ENCODE measurements at regions not wholly inside any gene's neighbourhood (a gene's known extent, or its start where the extent isn't known, plus 50 kb on each side); places are given as distances from the start of the nearest gene placed in this dataset.

DNA sequence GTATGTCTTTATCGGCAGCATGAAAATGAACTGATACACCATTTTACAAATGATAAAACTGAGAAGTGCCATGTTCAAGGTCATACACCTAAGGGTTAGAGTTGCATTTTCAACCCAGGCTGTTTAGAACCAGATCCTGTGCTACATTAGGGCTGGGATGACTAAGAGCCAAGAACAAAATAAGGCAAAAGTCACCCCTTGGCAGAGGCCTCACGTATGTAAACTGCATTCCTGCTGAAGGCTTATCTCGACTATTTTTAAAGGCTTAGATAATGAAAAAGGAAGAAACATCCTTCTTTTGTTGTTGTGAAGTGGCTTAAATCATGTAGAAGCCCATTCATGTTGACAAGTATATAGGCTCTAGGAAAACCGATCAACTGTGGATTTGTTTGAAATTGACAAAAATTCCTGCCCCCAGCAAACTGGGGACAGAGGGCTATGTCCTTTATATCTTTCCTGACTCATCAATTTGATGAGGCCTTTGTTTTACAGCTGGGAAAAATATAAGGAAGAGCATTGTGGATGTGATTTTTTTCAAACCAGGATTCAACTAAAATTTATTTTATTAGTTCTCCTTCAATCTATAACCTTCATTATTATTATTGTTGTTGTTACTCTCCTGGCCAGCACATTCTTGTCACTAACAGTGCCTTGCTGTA, 196.5 kb downstream of the SNX18 start:
- no peak overlapping the region for H3K9ac ChIP-seq (ENCODE audit: low read depth in 1 of 3, low read length in 3 of 3)
- H3K9me3 ChIP-seq (ENCODE audit: control insufficient read depth in 3 of 3, low read length in 3 of 3), result no peaks in the 10 kb centered on the region
- H3K36me3 ChIP-seq (ENCODE audit: control insufficient read depth in 3 of 3, insufficient read depth in 3 of 3, low read length in 3 of 3), result no peaks in the 10 kb centered on the region
- H3K27ac ChIP-seq (ENCODE audit: low read depth, low read length), result no peak overlapping the region
- no peak overlapping the region for H3K4me3 ChIP-seq (ENCODE audit: low read length in 3 of 3)
- no peaks in the 10 kb centered on the region for H3K27me3 ChIP-seq (ENCODE audit: control insufficient read depth in 3 of 3, insufficient read depth in 3 of 3, low read length in 3 of 3)
- H3K4me1 ChIP-seq (ENCODE audit: control insufficient read depth in 3 of 3, insufficient read depth in 3 of 3, low read length in 3 of 3), result no peaks in the 10 kb centered on the region

DNA sequence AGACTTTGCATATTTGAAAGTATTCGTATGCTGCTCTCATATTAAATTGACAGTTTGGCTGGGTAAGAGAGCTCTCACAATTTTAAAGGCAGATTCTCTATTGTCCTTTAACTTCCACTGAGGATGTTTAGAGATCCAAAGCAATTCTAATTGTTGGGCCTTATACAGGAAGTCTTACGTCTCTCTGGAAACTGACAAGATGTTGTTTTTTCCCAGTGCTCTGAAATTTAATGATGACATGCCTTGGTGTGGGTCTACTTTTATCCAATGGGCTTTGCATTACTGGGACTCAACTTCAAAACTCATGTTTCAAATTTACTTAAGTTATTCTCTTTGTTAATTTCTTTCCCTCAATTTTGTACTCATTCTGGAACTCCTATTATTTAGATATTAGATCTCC, 191.5 kb downstream of the SNX18 start:
- Histone ChIP-seq H3K9me3 (ENCODE audit: control insufficient read depth in 3 of 3, low read length in 3 of 3) (no peaks in the 10 kb centered on the region), H3K36me3 (ENCODE audit: control insufficient read depth in 3 of 3, insufficient read depth in 3 of 3, low read length in 3 of 3) (no peaks in the 10 kb centered on the region), H3K27ac (ENCODE audit: low read depth, low read length) (no peak overlapping the region), H3K4me3 (ENCODE audit: low read length in 3 of 3) (no peak overlapping the region), H3K4me1 (ENCODE audit: control insufficient read depth in 3 of 3, insufficient read depth in 3 of 3, low read length in 3 of 3) (no peaks in the 10 kb centered on the region), H3K9ac (ENCODE audit: low read depth in 1 of 3, low read length in 3 of 3) (no peak overlapping the region), H3K27me3 (ENCODE audit: control insufficient read depth in 3 of 3, insufficient read depth in 3 of 3, low read length in 3 of 3) (no peaks in the 10 kb centered on the region)

DNA sequence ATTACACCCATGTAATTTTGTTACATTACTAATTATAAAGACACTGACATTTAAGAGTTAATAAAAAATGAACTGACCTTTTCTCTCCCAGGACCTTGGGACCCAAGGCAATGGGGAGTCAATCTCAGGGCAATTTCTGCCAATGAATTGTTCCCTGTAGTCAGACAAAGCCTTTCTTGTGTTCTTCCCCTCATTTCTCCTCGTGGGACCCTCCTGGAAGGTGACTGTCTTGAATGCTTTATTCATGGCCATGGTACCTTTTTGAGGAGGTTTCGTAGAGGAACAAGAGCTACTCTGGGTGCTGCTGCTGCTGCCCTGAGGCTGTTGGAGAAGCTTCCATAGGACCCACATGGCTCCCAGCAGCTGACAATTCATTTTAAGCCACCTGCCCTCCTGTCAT, 190.3 kb downstream of the SNX18 start:
- no peak overlapping the region for H3K27ac ChIP-seq (ENCODE audit: low read depth, low read length)
- H3K4me3 ChIP-seq (ENCODE audit: low read length in 3 of 3), result no peak overlapping the region
- no peaks in the 10 kb centered on the region for H3K27me3 ChIP-seq (ENCODE audit: control insufficient read depth in 3 of 3, insufficient read depth in 3 of 3, low read length in 3 of 3)
- peaks cover 11 to 12% (median 12%) of the 10 kb centered on the region in 3 donors for H3K4me1 ChIP-seq (ENCODE audit: control insufficient read depth in 3 of 3, insufficient read depth in 3 of 3, low read length in 3 of 3)
- no peaks in the 10 kb centered on the region for H3K9me3 ChIP-seq (ENCODE audit: control insufficient read depth in 3 of 3, low read length in 3 of 3)
- H3K36me3 ChIP-seq (ENCODE audit: control insufficient read depth in 3 of 3, insufficient read depth in 3 of 3, low read length in 3 of 3), result no peaks in the 10 kb centered on the region
- no peak overlapping the region for H3K9ac ChIP-seq (ENCODE audit: low read depth in 1 of 3, low read length in 3 of 3)

DNA sequence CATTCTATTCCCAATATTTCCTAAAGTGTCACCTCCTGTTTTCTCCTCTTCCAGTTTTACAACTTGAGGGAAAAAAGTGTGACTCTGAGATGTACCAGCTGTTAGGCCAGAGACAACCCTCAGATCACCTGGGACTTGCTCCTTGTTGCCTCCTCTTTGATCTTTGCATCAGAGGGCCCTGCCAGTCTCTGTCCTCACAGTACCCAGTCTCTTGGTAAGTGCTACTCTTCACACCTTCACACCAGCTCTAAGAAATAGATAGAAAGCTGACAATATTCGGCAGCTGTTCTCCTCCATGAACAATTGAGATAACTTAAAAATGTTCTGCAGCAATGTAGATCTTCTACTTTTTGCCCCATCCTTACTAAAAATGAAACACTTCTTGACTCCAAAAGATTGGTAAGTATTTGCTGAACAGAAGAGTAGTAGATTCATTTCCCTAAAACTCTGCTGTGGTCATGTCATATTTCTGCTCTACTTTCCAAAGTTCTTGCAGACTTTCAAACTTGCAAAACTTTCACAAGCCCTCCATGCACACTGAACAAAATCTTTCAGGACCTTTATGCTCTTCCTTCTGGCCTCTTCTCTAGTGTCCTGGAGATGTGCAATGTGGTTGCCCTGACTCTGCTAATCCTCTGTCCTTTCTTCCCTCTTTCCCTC, 188.6 kb downstream of the SNX18 start:
- peaks cover 17 to 23% (median 17%) of the 10 kb centered on the region in 3 donors for H3K4me1 ChIP-seq (ENCODE audit: control insufficient read depth in 3 of 3, insufficient read depth in 3 of 3, low read length in 3 of 3)
- no peaks in the 10 kb centered on the region for H3K9me3 ChIP-seq (ENCODE audit: control insufficient read depth in 3 of 3, low read length in 3 of 3)
- H3K27me3 ChIP-seq (ENCODE audit: control insufficient read depth in 3 of 3, insufficient read depth in 3 of 3, low read length in 3 of 3), result no peaks in the 10 kb centered on the region
- H3K9ac ChIP-seq (ENCODE audit: low read depth in 1 of 3, low read length in 3 of 3), result no peak overlapping the region
- H3K4me3 ChIP-seq (ENCODE audit: low read length in 3 of 3), result no peak overlapping the region
- no peaks in the 10 kb centered on the region for H3K36me3 ChIP-seq (ENCODE audit: control insufficient read depth in 3 of 3, insufficient read depth in 3 of 3, low read length in 3 of 3)
- H3K27ac ChIP-seq (ENCODE audit: low read depth, low read length), result no peak overlapping the region

DNA sequence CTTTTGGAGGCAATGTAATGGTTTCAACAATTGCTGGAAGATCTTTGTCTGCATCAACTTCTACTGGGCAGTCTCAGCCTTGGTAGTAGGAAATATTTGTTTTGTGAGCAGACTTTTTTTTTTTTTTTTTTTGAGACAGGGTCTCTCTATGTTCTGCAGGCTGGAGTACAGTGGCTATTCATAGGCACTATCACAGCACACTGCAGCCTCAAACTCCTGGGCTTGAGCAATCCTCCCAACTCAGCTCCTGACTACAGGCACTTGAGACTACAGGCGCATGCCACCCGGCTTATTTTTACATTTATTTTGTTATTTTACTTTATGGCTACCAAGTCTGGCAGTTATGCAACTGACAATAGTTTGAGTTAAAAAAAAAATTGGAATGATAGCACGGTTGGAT, 187.3 kb downstream of the SNX18 start:
- Histone ChIP-seq H3K9me3 (ENCODE audit: control insufficient read depth in 3 of 3, low read length in 3 of 3) (no peaks in the 10 kb centered on the region), H3K27ac (ENCODE audit: low read depth, low read length) (no peak overlapping the region), H3K27me3 (ENCODE audit: control insufficient read depth in 3 of 3, insufficient read depth in 3 of 3, low read length in 3 of 3) (no peaks in the 10 kb centered on the region), H3K4me1 (ENCODE audit: control insufficient read depth in 3 of 3, insufficient read depth in 3 of 3, low read length in 3 of 3) (peaks cover 17 to 23% (median 17%) of the 10 kb centered on the region in 3 donors), H3K4me3 (ENCODE audit: low read length in 3 of 3) (no peak overlapping the region), H3K36me3 (ENCODE audit: control insufficient read depth in 3 of 3, insufficient read depth in 3 of 3, low read length in 3 of 3) (no peaks in the 10 kb centered on the region), H3K9ac (ENCODE audit: low read depth in 1 of 3, low read length in 3 of 3) (no peak overlapping the region)

DNA sequence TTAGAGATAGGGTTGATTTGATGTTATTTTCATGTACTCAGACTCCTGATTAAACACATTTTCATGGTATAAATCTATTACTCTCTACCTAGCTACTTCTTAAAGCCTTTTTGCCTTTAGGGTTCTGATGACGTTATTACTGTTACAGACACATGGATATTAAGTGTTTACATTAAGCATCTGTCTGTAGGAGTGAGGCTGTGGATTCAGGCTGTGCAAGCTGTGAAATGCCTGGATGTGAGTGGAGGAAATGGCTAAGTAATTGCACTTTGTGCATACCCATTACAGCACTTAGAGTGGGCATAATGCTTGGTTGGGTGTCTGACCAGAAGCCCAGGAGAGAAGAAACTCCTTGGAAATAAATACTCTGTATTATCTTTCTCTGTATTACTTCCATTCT, 186.8 kb downstream of the SNX18 start:
- H3K27ac ChIP-seq (ENCODE audit: low read depth, low read length), result no peak overlapping the region
- H3K9me3 ChIP-seq (ENCODE audit: control insufficient read depth in 3 of 3, low read length in 3 of 3), result no peaks in the 10 kb centered on the region

DNA sequence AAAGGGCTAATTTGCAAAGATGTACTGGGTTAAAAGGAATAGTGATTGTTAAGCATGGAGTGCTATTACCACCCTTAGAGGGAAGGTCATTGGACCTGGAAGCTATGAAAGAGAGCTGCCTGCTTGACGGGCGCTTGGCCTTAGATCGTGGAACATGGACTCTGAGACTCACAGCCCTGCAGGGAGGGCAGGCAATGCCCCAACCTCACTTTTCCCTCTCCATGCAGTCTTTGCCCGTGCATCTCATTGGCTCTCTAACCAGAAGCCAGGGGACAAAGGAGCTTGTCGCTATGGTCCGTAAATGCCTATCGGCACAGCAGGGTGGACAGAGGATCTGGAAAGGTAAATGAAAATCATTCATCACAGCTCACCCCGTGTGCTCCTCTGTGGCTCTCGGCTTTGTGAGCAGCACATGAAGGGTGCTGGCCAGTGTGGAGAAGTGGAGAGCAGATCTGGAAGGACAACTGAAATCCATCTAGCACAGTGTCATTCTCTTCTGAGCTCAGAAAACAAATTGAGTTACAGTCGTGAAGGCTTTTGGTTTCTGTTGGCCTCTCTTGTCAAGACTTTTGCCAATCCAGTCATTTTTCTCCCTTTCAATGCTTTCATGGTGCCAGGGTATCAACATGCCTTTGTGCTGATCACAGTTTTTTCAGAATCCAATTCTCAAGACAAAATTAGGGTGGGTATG, 186.2 kb downstream of the SNX18 start:
- no peaks in the 10 kb centered on the region for H3K9me3 ChIP-seq (ENCODE audit: control insufficient read depth in 3 of 3, low read length in 3 of 3)
- no peaks in the 10 kb centered on the region for H3K36me3 ChIP-seq (ENCODE audit: control insufficient read depth in 3 of 3, insufficient read depth in 3 of 3, low read length in 3 of 3)
- H3K9ac ChIP-seq (ENCODE audit: low read depth in 1 of 3, low read length in 3 of 3), result no peak overlapping the region
- peaks cover 17 to 23% (median 19%) of the 10 kb centered on the region in 3 donors for H3K4me1 ChIP-seq (ENCODE audit: control insufficient read depth in 3 of 3, insufficient read depth in 3 of 3, low read length in 3 of 3)
- no peaks in the 10 kb centered on the region for H3K27me3 ChIP-seq (ENCODE audit: control insufficient read depth in 3 of 3, insufficient read depth in 3 of 3, low read length in 3 of 3)
- H3K27ac ChIP-seq (ENCODE audit: low read depth, low read length), result peak overlapping the region; percentile 11
- H3K4me3 ChIP-seq (ENCODE audit: low read length in 3 of 3), result peak overlapping the region; percentile 11 to 52 (median 24)

More for the DNA sequence above, 186.8 kb downstream of the SNX18 start:
- H3K9ac ChIP-seq (ENCODE audit: low read depth in 1 of 3, low read length in 3 of 3), result no peak overlapping the region
- no peaks in the 10 kb centered on the region for H3K27me3 ChIP-seq (ENCODE audit: control insufficient read depth in 3 of 3, insufficient read depth in 3 of 3, low read length in 3 of 3)
- H3K4me1 ChIP-seq (ENCODE audit: control insufficient read depth in 3 of 3, insufficient read depth in 3 of 3, low read length in 3 of 3), result peaks cover 17 to 23% (median 17%) of the 10 kb centered on the region in 3 donors
- H3K36me3 ChIP-seq (ENCODE audit: control insufficient read depth in 3 of 3, insufficient read depth in 3 of 3, low read length in 3 of 3), result no peaks in the 10 kb centered on the region
- no peak overlapping the region for H3K4me3 ChIP-seq (ENCODE audit: low read length in 3 of 3)

DNA sequence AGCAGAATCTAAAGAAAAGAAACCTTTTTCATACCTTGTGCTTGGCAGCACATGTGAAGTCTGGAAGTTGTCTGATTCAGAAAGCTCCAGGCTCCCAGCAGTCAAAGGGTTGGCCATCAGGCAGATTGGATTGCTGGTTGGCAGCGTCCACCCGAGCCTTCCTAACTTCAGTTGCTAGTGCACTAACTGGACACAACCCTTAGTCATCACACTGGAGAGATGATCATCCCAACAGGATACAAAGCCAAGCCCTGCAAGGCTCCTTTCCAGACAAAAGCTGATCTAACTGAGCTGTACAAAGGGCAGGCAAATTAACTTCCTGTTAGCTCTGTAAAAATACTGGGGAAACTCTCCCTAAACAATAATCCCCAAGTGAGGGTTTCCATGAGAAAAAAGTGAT, 185.6 kb downstream of the SNX18 start:
- no peaks in the 10 kb centered on the region for H3K36me3 ChIP-seq (ENCODE audit: control insufficient read depth in 3 of 3, insufficient read depth in 3 of 3, low read length in 3 of 3)
- peaks cover 17 to 23% (median 19%) of the 10 kb centered on the region in 3 donors for H3K4me1 ChIP-seq (ENCODE audit: control insufficient read depth in 3 of 3, insufficient read depth in 3 of 3, low read length in 3 of 3)
- no peaks in the 10 kb centered on the region for H3K9me3 ChIP-seq (ENCODE audit: control insufficient read depth in 3 of 3, low read length in 3 of 3)
- H3K4me3 ChIP-seq (ENCODE audit: low read length in 3 of 3), result peak overlapping the region in 1 of 3 donors; percentile 11
- peak overlapping the region; percentile 11 for H3K27ac ChIP-seq (ENCODE audit: low read depth, low read length)
- H3K9ac ChIP-seq (ENCODE audit: low read depth in 1 of 3, low read length in 3 of 3), result no peak overlapping the region
- no peaks in the 10 kb centered on the region for H3K27me3 ChIP-seq (ENCODE audit: control insufficient read depth in 3 of 3, insufficient read depth in 3 of 3, low read length in 3 of 3)

DNA sequence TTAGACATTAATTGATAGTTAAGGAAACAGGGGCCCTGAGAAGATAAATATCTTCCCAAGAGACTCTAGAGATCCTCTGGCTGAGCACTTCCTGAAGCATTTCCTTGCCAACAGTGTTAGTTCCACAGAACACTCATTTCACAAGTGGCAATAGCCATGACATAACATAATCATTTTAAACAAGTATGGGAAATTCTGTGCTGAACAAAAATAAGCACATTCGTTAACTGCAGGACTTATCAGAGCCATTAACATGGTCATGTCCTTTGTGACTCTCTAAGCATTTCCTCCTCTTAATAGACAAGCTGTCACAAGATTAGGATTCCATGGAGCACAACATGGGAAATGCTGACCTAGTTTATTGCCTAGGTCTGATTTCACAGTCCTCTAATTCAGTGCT, 184.9 kb downstream of the SNX18 start:
- H3K4me3 ChIP-seq (ENCODE audit: low read length in 3 of 3), result no peak overlapping the region
- no peaks in the 10 kb centered on the region for H3K27me3 ChIP-seq (ENCODE audit: control insufficient read depth in 3 of 3, insufficient read depth in 3 of 3, low read length in 3 of 3)
- no peaks in the 10 kb centered on the region for H3K9me3 ChIP-seq (ENCODE audit: control insufficient read depth in 3 of 3, low read length in 3 of 3)
- peaks cover 17 to 23% (median 19%) of the 10 kb centered on the region in 3 donors for H3K4me1 ChIP-seq (ENCODE audit: control insufficient read depth in 3 of 3, insufficient read depth in 3 of 3, low read length in 3 of 3)
- H3K27ac ChIP-seq (ENCODE audit: low read depth, low read length), result no peak overlapping the region
- H3K9ac ChIP-seq (ENCODE audit: low read depth in 1 of 3, low read length in 3 of 3), result no peak overlapping the region
- no peaks in the 10 kb centered on the region for H3K36me3 ChIP-seq (ENCODE audit: control insufficient read depth in 3 of 3, insufficient read depth in 3 of 3, low read length in 3 of 3)

DNA sequence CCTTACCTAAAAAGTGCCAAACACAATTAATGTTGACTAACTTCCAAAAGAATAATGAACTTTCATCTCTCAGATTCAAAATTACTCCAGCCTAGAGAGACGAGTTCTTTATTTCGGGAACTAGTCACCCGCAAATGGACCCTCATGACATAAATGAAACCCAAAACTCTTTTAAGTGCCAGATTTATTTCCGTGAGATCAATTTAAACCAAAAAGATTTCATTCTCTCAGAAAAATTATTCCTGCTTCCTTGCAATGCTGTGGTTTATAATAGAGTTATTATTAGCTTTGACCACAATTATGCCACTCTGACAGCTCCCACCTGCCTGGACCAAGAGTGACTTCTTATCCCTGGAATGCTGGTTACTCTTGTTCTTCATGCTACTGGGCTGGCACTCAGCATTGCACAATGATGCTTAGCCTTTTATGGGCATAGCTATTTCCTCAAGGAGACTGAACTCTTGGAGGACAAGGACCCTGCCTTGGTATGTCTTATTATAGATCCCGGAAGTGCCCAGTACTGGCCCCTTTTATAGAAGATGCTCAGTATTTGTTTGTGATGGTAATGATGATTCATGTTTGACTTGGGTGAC, 183.5 kb downstream of the SNX18 start:
- Histone ChIP-seq H3K4me1 (ENCODE audit: control insufficient read depth in 3 of 3, insufficient read depth in 3 of 3, low read length in 3 of 3) (peaks cover 17 to 26% (median 21%) of the 10 kb centered on the region in 3 donors), H3K9me3 (ENCODE audit: control insufficient read depth in 3 of 3, low read length in 3 of 3) (no peaks in the 10 kb centered on the region), H3K27me3 (ENCODE audit: control insufficient read depth in 3 of 3, insufficient read depth in 3 of 3, low read length in 3 of 3) (no peaks in the 10 kb centered on the region), H3K27ac (ENCODE audit: low read depth, low read length) (no peak overlapping the region), H3K4me3 (ENCODE audit: low read length in 3 of 3) (no peak overlapping the region), H3K9ac (ENCODE audit: low read depth in 1 of 3, low read length in 3 of 3) (no peak overlapping the region), H3K36me3 (ENCODE audit: control insufficient read depth in 3 of 3, insufficient read depth in 3 of 3, low read length in 3 of 3) (no peaks in the 10 kb centered on the region)

Measured in skeletal muscle tissue (tissue), 3 donors.